ENCODE measurements at regions not wholly inside any gene's neighbourhood (a gene's known extent, or its start where the extent isn't known, plus 50 kb on each side); places are given as distances from the start of the nearest gene placed in this dataset.

- POLR2A ChIA-PET = no interaction called here
- no peak for TF ChIP-seq EZH2 (IDR thresholded peaks at IDR 0.05; ENCODE audit: borderline replicate concordance, low read depth, low read length, severe bottlenecking)
- TF ChIP-seq MAX (IDR thresholded peaks at IDR 0.05; ENCODE audit: insufficient read depth, insufficient read length) = no peak
- no peak for TF ChIP-seq POLR2A (IDR thresholded peaks at IDR 0.05; ENCODE audit: low read depth, low read length)
- TF ChIP-seq CTCF (IDR thresholded peaks at IDR 0.05; ENCODE audit: extremely low read depth in 1 of 2, insufficient read depth in 1 of 2, low read depth in 1 of 2, low read length in 2 of 2) = no peak
- no peak for TF ChIP-seq MYC (IDR thresholded peaks at IDR 0.05; ENCODE audit: low read depth, low read length)
- TF ChIP-seq JUN (IDR thresholded peaks at IDR 0.05; ENCODE audit: borderline replicate concordance, insufficient read depth, insufficient read length, low read depth) = no peak
- TF ChIP-seq FOS (IDR thresholded peaks at IDR 0.05; ENCODE audit: borderline replicate concordance, insufficient read depth, low read length) = no peak
- no peak for TF ChIP-seq GATA2 (IDR thresholded peaks at IDR 0.05; ENCODE audit: insufficient read depth, insufficient read length, low read depth, low read length)
- Histone ChIP-seq H3K9me1 (replicated peaks; ENCODE audit: control insufficient read depth, extremely low read depth, insufficient read depth, low read length) (no peaks in the 10 kb centered on the region), H3K9ac (replicated peaks; ENCODE audit: extremely low read depth, insufficient read depth, low read length) (no peak overlapping the region), H3K36me3 (ENCODE audit: control insufficient read depth in 2 of 2, extremely low read depth in 1 of 2, insufficient read depth in 2 of 2, low read length in 2 of 2) (no peaks in the 10 kb centered on the region), H3K27ac (ENCODE audit: insufficient read depth, low read depth, low read length) (no peak overlapping the region), H3K4me3 (replicated peaks in 1 of 3; ENCODE audit: insufficient read depth in 1 of 3, low read depth in 1 of 3, low read length in 3 of 3) (no peak overlapping the region), H3K9me3 (replicated peaks; ENCODE audit: control insufficient read depth, insufficient read depth, low read length) (no peaks in the 10 kb centered on the region), H2AFZ (ENCODE audit: low read depth, low read length) (no peak overlapping the region), H3K4me1 (ENCODE audit: control insufficient read depth, extremely low read depth, insufficient read depth, low read length) (peaks cover 4% of the 10 kb centered on the region), H3K79me2 (ENCODE audit: control insufficient read depth, insufficient read depth, low read length) (no peaks in the 10 kb centered on the region), H3K27me3 (ENCODE audit: control insufficient read depth in 2 of 2, insufficient read depth in 2 of 2, low read length in 2 of 2) (no peaks in the 10 kb centered on the region), H3K4me2 (ENCODE audit: insufficient read depth, low read length) (no peak overlapping the region), H4K20me1 (replicated peaks; ENCODE audit: control insufficient read depth, extremely low read depth, insufficient read depth, low read length) (no peaks in the 10 kb centered on the region)
- intact Hi-C loops (cut with micrococcal nuclease) (no loop called here), dilution Hi-C loops (cut with MboI; ENCODE audit: extremely low pct_ligation_motif_present, low sequenced_read_pairs) (no loop called here)
- CTCF ChIA-PET = interaction anchor here (1.1 to 1.3 kb wide), 3 partner anchors 9 to 25 kb away, joined by 3 to 8 read pairs (median 3); no protein-coding TSS in a partner anchor
- DNase-seq (ENCODE audit: low read depth, low spot score) = no peak
- no TSS peak for BruUV-seq (replicated peaks)
- no peak for FAIRE-seq
These were observed 70.4 kb upstream of the ATP11B start for GRCh38 chr3:182722907-182723306.
